GOT3 (cell line): ENCODE measurements at regions not wholly inside any gene's neighbourhood (a gene's known extent, or its start where the extent isn't known, plus 50 kb on each side); places are given as distances from the start of the nearest gene placed in this dataset.

Experiments used
- DNase-seq: peaks from one replicate; lab custom pipeline; 2025; ENCODE audit warnings: mixed read lengths; lab: John Stamatoyannopoulos, UW

- no peak for DNase-seq
These were observed 262.1 kb downstream of the SKIDA1 start for GRCh38 chr10:21263263-21263803.

- no peak for DNase-seq
These were observed 263.6 kb downstream of the SKIDA1 start for GRCh38 chr10:21261842-21262294.

- DNase-seq = no peak
These were observed 264.9 kb downstream of the SKIDA1 start for GRCh38 chr10:21260506-21261149.

- no peak for DNase-seq
These were observed 265.4 kb downstream of the SKIDA1 start for GRCh38 chr10:21260066-21260465.

- DNase-seq = no peak
These were observed 267.6 kb downstream of the SKIDA1 start for GRCh38 chr10:21257919-21258318.

GRCh38 chr10:21257191-21257590 lies 268.3 kb downstream of the SKIDA1 start:
- no peak for DNase-seq

- no peak for DNase-seq
These were observed 276.0 kb downstream of the SKIDA1 start for GRCh38 chr10:21249435-21249834.

GRCh38 chr10:21247592-21247991 lies 277.9 kb downstream of the SKIDA1 start:
- DNase-seq = no peak

GRCh38 chr10:21246178-21246577 lies 279.3 kb downstream of the SKIDA1 start:
- no peak for DNase-seq

- DNase-seq = no peak
These were observed 281.7 kb downstream of the SKIDA1 start for GRCh38 chr10:21243748-21244257.

- no peak for DNase-seq
These were observed 282.6 kb downstream of the SKIDA1 start for GRCh38 chr10:21242915-21243314.

GRCh38 chr10:21238717-21239116 lies 286.8 kb downstream of the SKIDA1 start:
- DNase-seq = no peak

GRCh38 chr10:21238044-21238443 lies 287.4 kb downstream of the SKIDA1 start:
- no peak for DNase-seq

GRCh38 chr10:21234761-21235160 lies 290.7 kb downstream of the SKIDA1 start:
- DNase-seq = no peak

GRCh38 chr10:21230219-21230618 lies 295.3 kb downstream of the SKIDA1 start:
- DNase-seq = no peak

- DNase-seq = no peak
These were observed 307.6 kb downstream of the SKIDA1 start for GRCh38 chr10:21217748-21218367.

- DNase-seq = no peak
These were observed 308.4 kb downstream of the SKIDA1 start for GRCh38 chr10:21217107-21217506.

GRCh38 chr10:21214329-21214728 lies 311.2 kb downstream of the SKIDA1 start:
- DNase-seq = no peak

GRCh38 chr10:21213381-21213780 lies 312.1 kb downstream of the SKIDA1 start:
- no peak for DNase-seq

GRCh38 chr10:21212912-21213311 lies 312.6 kb downstream of the SKIDA1 start:
- no peak for DNase-seq

- DNase-seq = no peak
These were observed 313.1 kb downstream of the SKIDA1 start for GRCh38 chr10:21212348-21212747.

GRCh38 chr10:21209495-21209894 lies 312.4 kb upstream of the NEBL start:
- DNase-seq = no peak

- DNase-seq = no peak
These were observed 311.7 kb upstream of the NEBL start for GRCh38 chr10:21208666-21209316.
